Heart left ventricle (tissue), 16 donors: ENCODE measurements at regions not wholly inside any gene's neighbourhood (a gene's known extent, or its start where the extent isn't known, plus 50 kb on each side); places are given as distances from the start of the nearest gene placed in this dataset.

ENCODE experiments used
- ATAC-seq, 4 donors: fragments of 200-7000 bp; cut with Tn5 transposase; one replicate each; pipeline ENCODE4 v1.9.1; 2020 to 2022; ENCODE audit warnings: moderate library complexity in 4 of 4, mild to moderate bottlenecking in 3 of 4, moderate number of reproducible peaks in 1 of 4
- DNase-seq, 5 donors: peaks; one replicate each; pipeline ENCODE4 v3.0.0-alpha.2; 2020
- H3K27ac ChIP-seq, 12 donors: fragments of 200-600 bp; sonication (generic) in 4 of 12; one replicate each; pipeline versions ENCODE4 v1.5.0 to v1.8.0; 2016 to 2022; ENCODE audit warnings: mild to moderate bottlenecking in 2 of 12
- H3K27me3 ChIP-seq, 9 donors: fragments of 200-600 bp; sonication (generic) in 2 of 9; one replicate each; pipeline versions ENCODE4 v1.5.1 to v1.8.0; 2016 to 2022; ENCODE audit warnings: mild to moderate bottlenecking in 3 of 9
- H3K36me3 ChIP-seq, 9 donors: fragments of 200-600 bp; sonication (generic) in 2 of 9; one replicate each; pipeline versions ENCODE4 v1.5.0 to v1.8.0; 2018 to 2022; ENCODE audit warnings: mild to moderate bottlenecking in 2 of 9
- H3K4me1 ChIP-seq, 12 donors: fragments of 200-600 bp; sonication (generic) in 4 of 12; one replicate each; pipeline versions ENCODE4 v1.5.0 to v1.8.0; 2016 to 2022; ENCODE audit warnings: mild to moderate bottlenecking in 3 of 12
- H3K4me3 ChIP-seq, 12 donors: fragments of 200-600 bp; sonication (generic) in 4 of 12; one replicate each; pipeline versions ENCODE4 v1.5.0 to v1.8.0; 2017 to 2022; ENCODE audit warnings: mild to moderate bottlenecking in 9 of 12, moderate library complexity in 4 of 12
- H3K9me3 ChIP-seq, 12 donors: fragments of 200-600 bp; sonication (generic) in 4 of 12; one replicate each; pipeline versions ENCODE4 v1.5.0 to v1.8.0; 2016 to 2022; ENCODE audit warnings: mild to moderate bottlenecking in 1 of 12
- CTCF ChIP-seq, 12 donors: fragments of 200-600 bp; sonication (generic) in 4 of 12; IDR thresholded peaks; one replicate each; pipeline versions ENCODE4 v1.5.0 to v1.8.0; 2018 to 2022; ENCODE audit warnings: antibody characterized with exemption in 12 of 12, mild to moderate bottlenecking in 5 of 12
- POLR2A ChIP-seq, 2 donors: fragments of 450-650 bp; IDR thresholded peaks; one replicate each; pipeline ENCODE4 v1.6.1; 2017; ENCODE audit warnings: antibody characterized with exemption in 2 of 2, mild to moderate bottlenecking in 2 of 2, moderate library complexity in 2 of 2
- WGBS, 4 donors: extraction: QIAGEN DNeasy Blood & Tissue Kit in 2 of 4; methylation state at CpG; one replicate each; pipeline versions ENCODE4 v1.1.5 to v1.1.7; 2013 to 2018; 5-methylcytosine and 5-hydroxymethylcytosine counted together
- intact Hi-C, 10 donors: fragments of 100-400 bp; cut with DNase I; formaldehyde crosslinking; loops; one replicate each; pipeline versions ENCODE4 v1.11.1 to v1.14.2; 2022
- donor health status: ischemic (EF 13 %, LVEDD 7.1; RV severe dilation, severe dysfunction).
- donor health status: healthy with polysubstance abuse.
- donor health status: DM: no; HTN: yes; CAD: no.
- donor health status: DM: no; HTN: no; CAD: no.
- donor health status: ischemic (EF 25% LVEDD 6.9; RV normal size, moderate dysfunction).
- donor health status: ischemic (EF 25% LVEDD 5.7; RV mildly dilated, moderate dysfunction).
- donor health status: healthy.
- donor health status: DM: yes; HTN: yes; CAD: no.
- donor health status: ischemic (EF 35%, LVEDD 5.7; RV mildly dilated, moderate dysfunction).
- donor health status: nonischemic (EF 11% LVEDD 7.7; RV severe dilation, severe dysfunction).
- donor health status: DM: yes; HTN: yes; CAD: no.
- donor health status: PGD.
- donor health status: ischemic (EF 29% LVEDD 5.4; RV normal size, mild dysfunction).
- donor health status: nonischemic (EF 23%, LVEDD 6.1; RV moderate dilation, normal function).

- Histone ChIP-seq H3K27me3 (peaks cover 0 to 7% (median 0%) of the 10 kb centered on the region in 9 donors), H3K9me3 (peaks cover 0 to 8% (median 0%) of the 10 kb centered on the region in 12 donors), H3K36me3 (no peaks in the 10 kb centered on the region), H3K4me1 (peaks cover 0 to 16% (median 0%) of the 10 kb centered on the region in 12 donors), H3K27ac (no peak overlapping the region), H3K4me3 (no peak overlapping the region)
- TF ChIP-seq POLR2A (IDR thresholded peaks at IDR 0.05) = no peak
- DNase-seq = no peak
- intact Hi-C loops = no loop called here
- ATAC-seq = no peak
- 87 to 90% (median 89%) methylated on average over 4 of the region's 4 CpGs for whole genome bisulfite sequencing, 4 donors
Observed at GRCh38 chr20:58600756-58601155, 50.3 kb upstream of the STX16 start.

- Histone ChIP-seq H3K9me3 (peaks cover 0 to 8% (median 0%) of the 10 kb centered on the region in 12 donors), H3K4me1 (peaks cover 0 to 16% (median 0%) of the 10 kb centered on the region in 12 donors), H3K27ac (no peak overlapping the region), H3K4me3 (no peak overlapping the region), H3K36me3 (no peaks in the 10 kb centered on the region), H3K27me3 (peaks cover 0 to 7% (median 0%) of the 10 kb centered on the region in 9 donors)
- DNase-seq (peak in 1 of 5 donors; percentile 18), ATAC-seq (no peak)
- intact Hi-C loops = no loop called here
- no peak for TF ChIP-seq CTCF (IDR thresholded peaks at IDR 0.05)
- TF ChIP-seq POLR2A (IDR thresholded peaks at IDR 0.05) = no peak
- WGBS, 4 donors = 91 to 94% (median 93%) methylated on average over 10 of the region's 10 CpGs
Observed at GRCh38 chr20:58599966-58600365, 51.1 kb upstream of the STX16 start.

- ATAC-seq (peak; percentile 35 to 76 (median 64)), DNase-seq (peak in 2 of 5 donors; percentile 40 to 64)
- Histone ChIP-seq H3K4me1 (peaks cover 0 to 16% (median 0%) of the 10 kb centered on the region in 12 donors), H3K36me3 (no peaks in the 10 kb centered on the region), H3K9me3 (peaks cover 0 to 8% (median 0%) of the 10 kb centered on the region in 12 donors), H3K4me3 (no peak overlapping the region), H3K27ac (peak overlapping the region in 4 of 12 donors; percentile 27 to 78 (median 57)), H3K27me3 (peaks cover 0 to 7% (median 0%) of the 10 kb centered on the region in 9 donors)
- 66 to 73% (median 70%) methylated on average over 6 of the region's 6 CpGs for WGBS, 4 donors
- TF ChIP-seq CTCF (IDR thresholded peaks at IDR 0.05) (no peak), POLR2A (IDR thresholded peaks at IDR 0.05) (no peak)
- intact Hi-C loops = no loop called here
Observed at GRCh38 chr20:58598211-58599015, 52.7 kb upstream of the STX16 start.

GRCh38 chr20:58597249-58597891 lies 53.7 kb upstream of the STX16 start:
- Histone ChIP-seq H3K27me3 (peaks cover 0 to 7% (median 0%) of the 10 kb centered on the region in 9 donors), H3K36me3 (no peaks in the 10 kb centered on the region), H3K27ac (peak overlapping the region in 8 of 12 donors; percentile 32 to 78 (median 66)), H3K4me1 (peaks cover 0 to 16% (median 0%) of the 10 kb centered on the region in 12 donors), H3K4me3 (no peak overlapping the region), H3K9me3 (peaks cover 0 to 6% (median 0%) of the 10 kb centered on the region in 12 donors)
- TF ChIP-seq POLR2A (IDR thresholded peaks at IDR 0.05) (no peak), CTCF (IDR thresholded peaks at IDR 0.05) (no peak)
- WGBS, 4 donors = 44 to 51% (median 46%) methylated on average over 15 to 18 of the region's 18 CpGs
- intact Hi-C loops = no loop called here
- DNase-seq (peak in 3 of 5 donors; percentile 36 to 69 (median 60)), ATAC-seq (peak; percentile 56 to 83 (median 71))
